Endodermal cell (in vitro differentiated cells): ENCODE measurements at regions not wholly inside any gene's neighbourhood (a gene's known extent, or its start where the extent isn't known, plus 50 kb on each side); places are given as distances from the start of the nearest gene placed in this dataset.

Experiments used
- DNase-seq: peaks from one replicate; pipeline ENCODE4 v3.0.0-alpha.2; 2017
- H3K27ac ChIP-seq: 2 replicates; pipeline ENCODE4 v1.5.1; 2013; ENCODE audit warnings: mild to moderate bottlenecking, low read depth, low read length, moderate library complexity
- H3K27me3 ChIP-seq: 2 replicates; pipeline ENCODE4 v1.6.1; 2013; ENCODE audit warnings: mild to moderate bottlenecking, low read length, moderate library complexity; ENCODE audit not compliant: insufficient read depth, control insufficient read depth, poor library complexity, severe bottlenecking
- H3K36me3 ChIP-seq: 2 replicates; pipeline ENCODE4 v1.7.0; 2013; ENCODE audit warnings: mild to moderate bottlenecking, low read length, moderate library complexity; ENCODE audit not compliant: control insufficient read depth, insufficient read depth
- H3K4me1 ChIP-seq: one replicate; pipeline ENCODE4 v1.7.0; 2013; ENCODE audit warnings: low read length; ENCODE audit not compliant: control insufficient read depth, insufficient read depth
- H3K4me3 ChIP-seq: 2 replicates; pipeline ENCODE4 v1.5.1; 2013; ENCODE audit warnings: mild to moderate bottlenecking, low read length, moderate library complexity
- H3K9ac ChIP-seq: 2 replicates; pipeline ENCODE4 v1.6.1; 2013; ENCODE audit warnings: mild to moderate bottlenecking, low read length, moderate library complexity; ENCODE audit not compliant: poor library complexity, severe bottlenecking; ENCODE audit errors: extremely low read depth
- H3K9me3 ChIP-seq: 2 replicates; pipeline ENCODE4 v1.6.1; 2013; ENCODE audit warnings: mild to moderate bottlenecking, low read length, moderate library complexity; ENCODE audit not compliant: control insufficient read depth
- H3K27ac Mint-ChIP-seq: 2 replicates; pipeline ENCODE4 v1.8.0; 2020; ENCODE audit warnings: mixed read lengths
- H3K27me3 Mint-ChIP-seq: 2 replicates; pipeline ENCODE4 v1.8.0; 2021; ENCODE audit warnings: mild to moderate bottlenecking, mixed read lengths; ENCODE audit not compliant: insufficient read depth
- H3K36me3 Mint-ChIP-seq: 2 replicates; pipeline ENCODE4 v1.8.0; 2020; ENCODE audit warnings: low read depth, mixed read lengths
- H3K4me1 Mint-ChIP-seq: 2 replicates; pipeline ENCODE4 v1.8.0; 2020; ENCODE audit warnings: mixed read lengths
- H3K4me3 Mint-ChIP-seq: 2 replicates; pipeline ENCODE4 v1.8.0; 2020; ENCODE audit warnings: mild to moderate bottlenecking, moderate library complexity, mixed read lengths
- H3K9me3 Mint-ChIP-seq: 2 replicates; pipeline ENCODE4 v1.8.0; 2020; ENCODE audit warnings: mild to moderate bottlenecking, mixed read lengths
- CTCF ChIP-seq: fragments of 200-600 bp; sonication (generic); conservative IDR thresholded peaks from 2 replicates; pipeline ENCODE4 v1.5.0; 2021; ENCODE audit warnings: antibody characterized with exemption, mild to moderate bottlenecking
- WGBS, 2 experiments: methylation state at CpG; one replicate each; pipeline versions ENCODE4 v1.1.5 to v1.1.7; 2013; ENCODE audit warnings: missing lambda C conversion rate in 2 of 2, mixed read lengths in 1 of 2; ENCODE audit not compliant: insufficient coverage in 1 of 2, insufficient read length in 1 of 2; 5-methylcytosine and 5-hydroxymethylcytosine counted together

- Mint-ChIP-seq H3K36me3 (no peaks in the 10 kb centered on the region), H3K4me1 (peaks cover 3% of the 10 kb centered on the region), H3K4me3 (no peak overlapping the region), H3K27me3 (peaks cover 3% of the 10 kb centered on the region), H3K9me3 (no peaks in the 10 kb centered on the region), H3K27ac (no peak overlapping the region)
- H3K27ac ChIP-seq, result no peak overlapping the region
- TF ChIP-seq CTCF, result no peak
- H3K9ac ChIP-seq, result no peak overlapping the region
- DNase-seq, result no peak
- no peak overlapping the region for H3K4me3 ChIP-seq
- no peaks in the 10 kb centered on the region for H3K36me3 ChIP-seq
- no peaks in the 10 kb centered on the region for H3K9me3 ChIP-seq
- H3K27me3 ChIP-seq, result no peaks in the 10 kb centered on the region
- WGBS, 2 experiments, result 89 to 100% methylated on average over 3 of the region's 3 CpGs
- no peaks in the 10 kb centered on the region for H3K4me1 ChIP-seq
These were observed 55.8 kb downstream of the FOXD1 start for GRCh38 chr5:73392775-73393174.

- no peaks in the 10 kb centered on the region for H3K27me3 ChIP-seq
- no peaks in the 10 kb centered on the region for H3K36me3 ChIP-seq
- Mint-ChIP-seq H3K9me3 (no peaks in the 10 kb centered on the region), H3K4me1 (peaks cover 3% of the 10 kb centered on the region), H3K36me3 (no peaks in the 10 kb centered on the region), H3K27ac (no peak overlapping the region), H3K27me3 (no peaks in the 10 kb centered on the region), H3K4me3 (no peak overlapping the region)
- no peaks in the 10 kb centered on the region for H3K4me1 ChIP-seq
- DNase-seq, result no peak
- TF ChIP-seq CTCF, result no peak
- H3K4me3 ChIP-seq, result no peak overlapping the region
- WGBS, 2 experiments, result 90 to 97% methylated on average over 3 of the region's 3 CpGs
- no peak overlapping the region for H3K9ac ChIP-seq
- peaks cover 2% of the 10 kb centered on the region for H3K9me3 ChIP-seq
- no peak overlapping the region for H3K27ac ChIP-seq
These were observed 57.1 kb downstream of the FOXD1 start for GRCh38 chr5:73391441-73391881.

GRCh38 chr5:73390972-73391371 lies 57.6 kb downstream of the FOXD1 start:
- DNase-seq, result no peak
- no peaks in the 10 kb centered on the region for H3K27me3 Mint-ChIP-seq
- H3K4me1 Mint-ChIP-seq, result peaks cover 3% of the 10 kb centered on the region
- H3K4me3 ChIP-seq, result no peak overlapping the region
- no peak overlapping the region for H3K4me3 Mint-ChIP-seq
- H3K27me3 ChIP-seq, result no peaks in the 10 kb centered on the region
- peaks cover 3% of the 10 kb centered on the region for H3K9me3 Mint-ChIP-seq
- no peaks in the 10 kb centered on the region for H3K36me3 Mint-ChIP-seq
- H3K27ac Mint-ChIP-seq, result no peak overlapping the region
- peaks cover 7% of the 10 kb centered on the region for H3K9me3 ChIP-seq
- no peaks in the 10 kb centered on the region for H3K4me1 ChIP-seq
- H3K36me3 ChIP-seq, result no peaks in the 10 kb centered on the region
- no peak overlapping the region for H3K27ac ChIP-seq
- no peak overlapping the region for H3K9ac ChIP-seq
- no peak for TF ChIP-seq CTCF
- 93% methylated on average over 2 of the region's 2 CpGs; no CpG with 5 or more reads in 1 of the 2 experiments for WGBS, 2 experiments
